ENCODE measurements at regions not wholly inside any gene's neighbourhood (a gene's known extent, or its start where the extent isn't known, plus 50 kb on each side); places are given as distances from the start of the nearest gene placed in this dataset.
A peak's percentile ranks its signal among the peaks of the same experiment; 100 is the strongest.
"Not testable (repeated sequence)": the region's sequence is repeated elsewhere in the genome, so short reads cannot be mapped to it uniquely, and the experiment has no call there.

DNA sequence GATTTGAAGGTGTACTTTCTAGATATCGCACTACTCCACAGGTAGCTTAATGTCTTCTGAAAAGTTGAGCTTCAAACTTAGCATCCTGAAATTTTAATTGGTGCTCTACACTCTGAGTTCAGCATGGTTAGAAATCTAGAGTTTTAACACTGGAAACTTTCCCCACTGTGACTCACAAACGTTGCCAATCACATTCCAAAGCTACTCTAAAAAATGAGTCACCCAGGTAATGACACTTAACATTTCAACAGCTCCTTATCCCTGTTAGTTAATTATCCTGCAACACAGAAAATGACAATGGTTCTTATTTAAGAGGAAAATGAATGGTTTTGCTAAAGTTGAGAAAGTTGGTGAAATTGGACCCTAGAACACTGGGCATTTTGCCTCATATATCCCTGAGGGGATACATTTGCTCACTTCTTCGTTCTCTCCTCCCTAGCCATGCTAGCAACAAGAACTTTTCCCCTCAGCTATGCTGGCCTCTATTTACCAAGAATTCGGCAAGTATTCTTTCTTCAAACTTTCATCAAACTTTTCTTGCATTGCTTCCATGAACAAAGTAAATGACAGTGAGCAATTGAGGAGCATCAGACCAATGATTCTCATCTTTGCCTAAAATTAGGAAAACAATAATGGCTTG is 1024.1 kb upstream of the KLHL29 start:
- intact Hi-C loops (cut with DNase I): no loop called here
- no peak for ATAC-seq (ENCODE audit: poor library complexity)
- no peak for DNase-seq

DNA sequence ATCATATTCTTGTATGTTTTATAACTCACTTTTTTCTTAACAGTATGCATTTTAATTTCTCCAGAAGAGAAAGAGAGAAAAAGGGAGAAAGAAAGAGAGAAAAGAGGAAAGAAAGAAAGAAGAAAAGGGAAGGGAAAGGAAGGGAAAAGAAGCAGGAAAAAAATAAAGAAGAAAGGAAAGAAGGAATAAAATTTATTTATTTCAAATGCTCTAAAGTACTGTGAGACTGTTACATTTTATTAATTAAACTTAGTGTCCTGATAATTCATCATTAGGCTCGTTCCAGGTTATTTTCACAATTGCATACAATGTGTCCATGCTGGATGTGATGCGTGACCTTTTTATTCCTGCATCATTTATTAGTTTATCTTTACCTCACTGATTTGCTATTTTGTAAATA is 1023.4 kb upstream of the KLHL29 start:
- ATAC-seq (ENCODE audit: poor library complexity) (no peak), DNase-seq (no peak)
- intact Hi-C loops (cut with DNase I): no loop called here

DNA sequence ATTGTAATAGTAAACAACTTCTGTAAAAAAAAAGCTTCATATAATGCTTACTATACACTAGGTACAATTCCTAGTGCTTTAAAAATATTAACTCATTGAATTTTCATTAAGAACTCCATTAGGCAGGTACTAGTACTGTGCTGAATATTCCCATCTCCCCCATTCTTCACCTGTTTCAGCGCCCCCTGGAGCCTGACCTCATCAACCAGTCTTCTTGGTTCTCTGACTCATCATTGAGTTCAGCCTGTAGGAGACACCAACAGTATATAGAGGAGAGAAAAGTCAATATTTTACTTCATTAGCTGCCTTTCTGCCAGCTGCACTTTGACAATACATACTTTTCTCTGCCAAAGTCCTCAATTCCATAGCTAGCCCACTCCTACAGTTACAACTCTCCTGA is 1009.9 kb upstream of the KLHL29 start:
- DNase-seq (no peak), ATAC-seq (ENCODE audit: poor library complexity) (no peak)
- intact Hi-C loops (cut with DNase I): no loop called here

DNA sequence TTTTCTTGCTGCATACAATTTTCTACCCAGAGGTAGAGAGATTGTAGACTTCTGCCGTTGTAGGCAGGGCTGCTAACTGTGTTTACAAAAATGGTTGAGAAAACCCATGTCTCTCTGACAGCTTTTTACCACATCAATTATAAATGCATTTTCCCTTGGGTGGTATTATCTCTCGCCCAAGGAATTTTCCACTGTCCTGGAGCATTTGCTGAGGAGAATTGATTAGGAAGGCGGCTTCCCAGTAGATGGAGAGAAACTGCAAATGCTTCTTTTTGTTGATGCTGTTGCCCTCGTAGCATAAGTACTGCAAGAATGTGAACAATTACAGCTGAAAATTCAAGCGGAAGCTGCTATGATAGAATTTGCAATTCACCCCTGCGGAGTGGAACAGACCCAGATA is 1007.7 kb upstream of the KLHL29 start:
- DNase-seq (no peak), ATAC-seq (ENCODE audit: poor library complexity) (no peak)
- intact Hi-C loops (cut with DNase I): no loop called here

DNA sequence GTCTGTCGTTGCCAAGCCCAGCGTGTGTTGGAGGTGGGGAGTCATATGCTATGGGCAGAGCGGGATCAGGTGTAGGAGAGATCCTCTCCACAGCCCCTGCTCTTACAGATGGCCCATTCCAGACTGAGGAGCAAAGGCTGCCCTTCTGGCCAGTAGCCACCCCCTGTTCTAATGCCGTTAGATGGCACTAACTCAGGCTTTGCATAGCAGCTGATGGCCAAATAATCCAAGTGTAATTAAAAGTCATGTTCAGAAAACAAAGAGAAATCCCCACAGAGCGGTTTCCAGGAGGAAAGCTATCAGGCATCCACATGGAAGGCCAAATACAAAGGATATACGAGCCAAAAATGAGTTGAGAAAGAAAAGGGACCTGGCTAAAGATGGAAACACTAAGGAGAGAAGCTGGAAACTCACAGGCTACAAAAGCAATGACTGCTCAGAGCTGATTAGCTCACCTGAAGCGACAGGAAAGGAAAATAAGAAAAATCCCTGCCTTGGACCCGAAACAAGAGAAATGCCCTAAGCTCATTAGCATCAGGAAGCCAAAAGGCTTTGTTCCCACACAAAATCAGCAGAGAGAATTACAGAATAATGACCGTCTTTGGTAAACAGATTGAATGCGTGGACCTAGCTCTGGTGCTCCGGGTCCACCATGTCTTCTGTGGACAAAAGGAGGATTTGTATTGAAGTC is 1002.4 kb upstream of the KLHL29 start:
- DNase-seq (no peak), ATAC-seq (ENCODE audit: poor library complexity) (no peak)
- intact Hi-C loops (cut with DNase I): no loop called here

DNA sequence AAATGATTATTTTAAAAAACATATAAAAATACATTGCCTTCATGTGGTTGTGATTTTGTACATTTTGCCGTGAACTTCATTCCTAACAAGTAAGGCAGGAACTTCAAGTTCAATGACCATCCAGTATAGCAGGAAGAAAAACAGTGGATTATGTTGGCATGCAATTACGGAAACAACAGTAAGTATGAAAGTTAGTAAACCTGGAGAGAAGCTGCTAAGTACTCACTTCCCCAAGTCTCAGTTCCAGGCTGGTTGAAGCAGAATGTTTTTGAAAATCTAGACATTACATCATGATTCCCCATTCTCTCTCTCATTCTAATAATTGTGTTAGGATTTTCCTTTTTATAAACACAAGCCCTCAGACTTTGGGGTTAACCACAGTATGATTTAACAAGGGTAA is 987.1 kb upstream of the KLHL29 start:
- no peak for ATAC-seq (ENCODE audit: poor library complexity)
- intact Hi-C loops (cut with DNase I): no loop called here
- DNase-seq: no peak

DNA sequence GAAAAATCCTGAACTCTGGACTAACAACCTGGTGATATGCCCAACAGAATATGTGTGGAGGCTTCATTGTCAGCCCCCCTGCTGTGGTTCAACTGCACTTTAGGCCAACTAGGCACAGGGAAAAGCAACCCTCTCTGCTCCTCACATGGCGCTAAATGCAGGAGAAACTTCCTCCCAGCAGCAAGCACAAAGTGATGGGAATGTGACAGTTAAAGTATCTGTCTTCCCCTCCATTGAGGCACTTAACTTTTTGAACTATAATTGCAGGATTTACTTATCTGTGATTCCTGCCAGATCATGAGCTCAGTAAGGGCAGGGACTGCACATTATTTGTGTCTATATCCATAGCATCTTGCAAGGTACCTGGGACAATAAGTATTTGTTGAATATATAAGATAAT is 981.2 kb upstream of the KLHL29 start:
- no peak for ATAC-seq (ENCODE audit: poor library complexity)
- intact Hi-C loops (cut with DNase I): no loop called here
- DNase-seq: no peak

DNA sequence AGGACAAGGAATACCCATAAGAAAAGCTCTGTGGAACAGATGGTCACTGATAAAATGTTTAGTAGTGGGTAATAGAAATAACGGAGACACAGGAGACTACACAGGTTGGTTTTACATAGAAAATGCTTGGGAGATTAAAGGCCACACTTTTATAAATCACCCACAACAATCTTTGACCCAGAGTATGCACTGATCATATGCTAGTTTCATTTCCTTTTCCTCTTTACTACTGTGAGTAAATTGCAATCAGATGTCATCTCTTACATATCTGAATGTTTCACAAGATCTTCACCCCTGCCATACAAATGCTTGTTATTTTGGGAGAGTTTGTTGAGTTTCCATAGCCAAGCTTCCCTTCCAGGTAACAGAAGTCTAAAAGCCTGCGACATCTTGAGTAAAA is 978.4 kb upstream of the KLHL29 start:
- no peak for ATAC-seq (ENCODE audit: poor library complexity)
- intact Hi-C loops (cut with DNase I): no loop called here
- no peak for DNase-seq

DNA sequence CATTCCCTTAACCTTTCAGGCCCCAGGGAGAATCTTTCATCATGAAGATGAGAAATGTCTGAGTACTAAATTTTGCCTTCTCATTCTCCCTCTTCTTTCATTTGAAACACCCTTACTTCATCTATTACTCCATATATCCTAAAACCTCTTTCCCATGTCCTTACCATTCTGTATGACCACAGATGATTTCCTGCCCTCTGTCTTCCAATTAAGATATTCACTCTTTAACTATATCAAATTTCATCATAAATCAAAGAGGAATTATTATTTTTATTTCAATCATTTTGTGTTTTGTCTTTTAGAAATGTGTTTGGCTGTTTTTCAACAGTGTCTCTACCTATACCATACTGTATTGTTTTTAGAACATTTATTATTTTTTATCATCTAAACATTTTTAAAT is 964.9 kb upstream of the KLHL29 start:
- DNase-seq (no peak), ATAC-seq (ENCODE audit: poor library complexity) (no peak)
- intact Hi-C loops (cut with DNase I): no loop called here

DNA sequence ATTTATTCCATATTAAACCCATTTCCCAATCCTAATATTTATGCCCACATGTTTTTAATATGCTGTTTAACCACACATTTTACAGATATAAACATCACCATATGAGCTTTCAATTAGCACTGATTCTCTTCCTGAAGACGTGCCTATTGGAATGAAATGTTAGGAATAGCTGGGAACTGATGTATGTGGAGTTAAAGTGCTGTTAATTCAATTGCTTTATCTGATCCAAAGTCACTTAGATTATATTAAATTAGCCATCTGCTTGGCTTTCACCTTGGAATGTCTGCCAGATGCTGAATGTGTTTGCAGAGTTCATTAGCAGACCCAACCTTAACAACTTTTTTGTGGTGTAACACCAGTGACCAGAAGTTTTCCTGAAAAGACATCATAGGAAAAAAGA is 942.9 kb upstream of the KLHL29 start:
- DNase-seq (no peak), ATAC-seq (ENCODE audit: poor library complexity) (no peak)

DNA sequence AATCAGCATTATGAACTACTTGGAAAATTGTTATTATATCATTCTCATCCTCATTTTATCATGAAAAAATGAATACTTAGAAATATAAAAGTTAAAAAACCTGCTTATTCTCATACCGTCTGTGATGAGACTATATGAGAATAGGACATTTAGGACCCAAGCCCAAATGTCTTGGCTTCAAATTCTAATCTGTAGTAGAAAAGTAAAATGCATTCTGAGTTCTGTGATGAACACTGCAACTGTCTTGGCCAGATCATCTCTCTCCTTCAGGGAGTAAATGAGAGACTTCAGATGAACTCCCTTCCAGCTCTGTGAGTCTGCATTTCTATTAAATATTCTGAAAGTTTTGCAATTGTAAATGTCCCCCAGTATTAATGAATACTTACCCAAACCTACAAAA is 940.7 kb upstream of the KLHL29 start:
- intact Hi-C loops (cut with DNase I): no loop called here
- DNase-seq (no peak), ATAC-seq (ENCODE audit: poor library complexity) (no peak)

More for the DNA sequence above, 942.9 kb upstream of the KLHL29 start:
- intact Hi-C loops (cut with DNase I): no loop called here

DNA sequence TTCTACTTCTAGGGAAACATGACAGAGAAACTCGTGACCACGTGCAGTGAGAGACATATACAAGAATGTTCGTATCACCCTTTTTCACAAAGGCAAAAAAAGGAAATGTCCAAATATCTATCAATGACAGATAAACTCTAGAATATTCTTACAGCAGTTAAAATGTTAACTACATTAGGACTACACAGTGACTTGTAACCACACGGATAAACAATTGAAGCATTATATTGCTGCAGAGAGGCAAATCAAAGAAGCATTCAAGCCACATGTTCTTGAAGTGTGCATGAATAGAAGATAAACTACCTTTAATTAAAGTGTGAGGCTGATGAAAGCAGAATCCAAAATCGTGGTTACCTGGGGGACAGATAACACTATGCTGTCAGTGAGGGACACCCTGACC is 935.3 kb upstream of the KLHL29 start:
- intact Hi-C loops (cut with DNase I): no loop called here
- DNase-seq (no peak), ATAC-seq (ENCODE audit: poor library complexity) (no peak)

DNA sequence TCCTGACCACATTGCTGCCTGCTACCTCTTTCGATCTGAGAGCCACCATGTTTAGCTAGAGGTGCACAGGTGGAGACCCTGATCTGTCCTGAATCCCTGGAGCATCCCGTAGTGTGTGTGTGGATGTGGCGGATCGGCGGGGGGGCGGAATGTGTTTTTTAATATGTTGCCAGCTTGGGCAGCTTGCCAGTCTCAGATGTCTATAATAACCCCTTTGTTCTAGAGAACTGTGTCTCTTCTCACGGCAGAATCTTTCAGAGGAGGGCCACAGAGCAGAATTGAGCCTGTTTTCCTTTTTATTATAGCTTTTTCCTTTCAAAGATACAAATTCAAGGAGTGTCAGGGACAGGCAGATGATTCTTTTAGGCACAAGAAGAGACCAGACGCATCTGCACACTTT is 934.1 kb upstream of the KLHL29 start:
- DNase-seq (no peak), ATAC-seq (ENCODE audit: poor library complexity) (no peak)
- intact Hi-C loops (cut with DNase I): no loop called here

DNA sequence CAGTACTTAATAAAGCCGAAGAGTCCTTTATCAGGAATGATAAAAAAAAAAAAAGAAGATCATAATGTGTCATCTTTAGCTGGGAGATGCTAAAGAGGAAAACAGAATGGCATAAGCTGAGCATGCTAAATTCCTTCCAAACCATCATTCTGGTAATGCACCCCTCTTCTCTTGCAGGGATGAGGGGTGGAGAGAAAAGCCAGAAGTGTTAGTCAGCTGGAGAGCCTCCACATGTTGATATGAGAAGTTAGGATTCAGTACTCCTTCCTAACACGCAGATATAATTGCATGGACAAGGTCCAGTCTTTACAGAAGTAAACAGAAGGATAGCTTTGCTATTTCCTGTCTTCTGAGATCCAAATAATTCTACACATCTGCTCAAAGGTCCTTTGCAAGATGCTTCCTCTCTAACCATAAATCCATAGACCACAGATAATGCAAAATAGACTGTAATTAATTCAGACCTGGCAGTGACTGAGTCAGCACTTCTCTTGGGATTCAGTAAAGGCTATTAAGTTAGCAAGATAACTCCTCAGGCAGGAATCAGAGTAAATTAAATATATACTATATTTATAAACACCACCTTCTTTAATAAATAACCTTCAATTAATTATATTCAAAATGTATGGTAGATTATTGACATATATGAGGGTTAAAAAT is 930.0 kb upstream of the KLHL29 start:
- intact Hi-C loops (cut with DNase I): no loop called here
- DNase-seq (no peak), ATAC-seq (ENCODE audit: poor library complexity) (no peak)

DNA sequence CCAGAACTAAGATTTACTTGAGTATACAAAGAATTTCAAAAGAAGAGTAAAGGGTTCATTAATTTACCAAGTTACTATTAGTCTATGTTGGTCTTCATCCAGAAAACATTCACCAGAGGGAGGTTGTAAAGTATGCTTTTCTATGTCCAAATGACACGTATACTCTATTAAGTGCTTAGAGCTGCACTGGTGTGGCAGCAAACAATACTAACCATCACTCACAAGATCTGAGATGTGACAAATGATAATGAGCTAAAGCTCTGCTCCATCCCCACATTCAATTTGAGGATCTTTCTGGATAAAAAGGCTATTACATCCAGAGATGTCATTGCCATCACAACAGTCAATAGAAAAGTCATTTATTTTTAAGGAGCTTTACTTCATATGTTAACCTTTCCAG is 926.5 kb upstream of the KLHL29 start:
- ATAC-seq (ENCODE audit: poor library complexity) (no peak), DNase-seq (no peak)
- intact Hi-C loops (cut with DNase I): no loop called here

DNA sequence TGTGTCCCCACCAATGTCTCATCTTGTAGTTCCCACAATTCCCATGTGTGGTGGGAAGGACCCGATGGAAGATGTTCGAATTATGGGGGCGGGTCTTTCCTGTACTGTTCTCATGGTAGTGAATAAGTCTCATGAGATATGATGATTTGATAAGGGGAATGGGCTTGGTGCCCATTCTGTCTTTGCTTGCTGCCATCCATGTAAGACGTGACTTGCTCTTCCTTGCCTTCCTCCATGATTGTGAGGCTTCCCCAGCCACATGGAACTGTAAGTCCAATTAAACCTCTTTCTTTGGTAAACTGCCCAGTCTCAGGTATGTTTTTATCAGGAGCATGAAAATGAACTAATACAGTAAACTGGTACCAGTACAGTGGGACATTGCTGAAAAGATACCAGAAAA is 909.9 kb upstream of the KLHL29 start:
- ATAC-seq (ENCODE audit: poor library complexity); intact Hi-C loops (cut with DNase I); DNase-seq: not testable (repeated sequence)

DNA sequence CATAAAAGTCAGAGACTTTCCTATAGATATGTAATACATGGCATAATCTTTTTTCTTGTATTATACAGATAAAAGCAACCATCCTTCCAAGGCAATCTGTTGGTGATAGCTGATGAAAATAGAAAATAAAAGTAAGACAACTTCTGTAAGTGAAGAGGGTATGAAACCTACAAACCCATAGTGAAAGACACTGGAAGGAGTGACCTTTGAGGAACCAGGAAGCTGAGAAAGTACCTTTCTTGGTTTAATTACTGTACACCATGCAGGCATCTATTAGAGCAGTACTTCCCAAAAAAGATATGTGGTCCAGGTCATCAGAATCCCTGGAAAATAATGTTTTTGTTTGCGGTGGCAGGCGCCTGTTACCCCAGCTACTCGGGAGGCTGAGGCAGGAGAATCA is 906.6 kb upstream of the KLHL29 start:
- intact Hi-C loops (cut with DNase I): no loop called here
- ATAC-seq (ENCODE audit: poor library complexity) (no peak), DNase-seq (no peak)

DNA sequence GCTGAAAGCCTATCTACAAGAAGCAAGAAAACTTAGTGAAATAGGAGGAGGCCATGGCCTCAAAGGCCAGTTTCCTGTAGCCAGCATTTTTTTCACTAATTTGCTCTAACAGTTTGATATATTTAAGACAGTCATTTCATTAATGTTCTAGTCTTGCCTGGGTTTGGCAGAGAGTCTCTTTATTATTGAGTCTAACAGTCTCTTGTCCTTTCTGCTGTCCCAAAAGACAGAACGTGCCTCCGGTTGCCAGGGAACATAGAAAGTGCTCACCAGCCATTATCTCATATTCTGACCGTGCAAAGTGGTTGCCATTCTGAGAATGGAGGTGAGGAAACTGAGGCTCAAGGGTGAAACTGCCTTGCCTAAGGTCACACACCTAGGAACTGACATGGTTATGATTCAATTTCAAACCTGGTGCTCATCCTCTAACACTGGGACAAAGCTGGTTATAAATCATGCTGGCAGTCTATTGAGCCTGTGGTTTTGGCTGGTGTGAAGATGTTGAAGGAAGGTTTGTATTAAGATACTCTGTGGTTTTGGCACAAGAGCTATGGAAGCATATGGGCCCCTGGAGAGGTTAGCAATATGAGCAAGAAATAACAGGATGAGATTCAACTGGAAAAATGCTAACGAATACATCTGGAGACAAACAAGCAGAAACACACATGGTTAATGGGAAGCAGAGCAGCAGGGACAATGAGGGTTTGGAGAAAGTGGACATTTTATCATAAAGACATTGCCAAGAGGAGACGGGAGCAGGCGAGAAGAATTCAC is 903.3 kb upstream of the KLHL29 start:
- intact Hi-C loops (cut with DNase I): no loop called here
- ATAC-seq (ENCODE audit: poor library complexity): peak; percentile 86
- peak; percentile 49 for DNase-seq

DNA sequence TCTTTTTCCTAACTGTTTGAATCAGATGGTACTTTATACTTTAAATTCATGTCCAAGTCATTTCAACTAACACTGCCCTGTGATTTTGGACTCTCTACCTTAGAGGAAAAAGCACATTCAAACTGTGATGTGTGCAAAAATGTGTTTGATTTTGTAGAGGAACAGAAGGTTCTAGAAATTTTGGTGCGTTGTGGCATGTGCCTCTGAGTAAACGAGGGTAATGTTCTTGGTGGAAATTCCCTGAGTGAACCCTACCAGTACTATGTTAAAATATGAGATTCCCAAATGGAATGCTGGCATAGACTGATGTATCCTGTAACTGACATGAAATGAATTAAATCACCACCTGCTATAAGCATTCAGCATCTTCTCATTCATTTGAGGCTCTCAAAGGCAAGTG is 901.9 kb upstream of the KLHL29 start:
- intact Hi-C loops (cut with DNase I): no loop called here
- no peak for DNase-seq
- ATAC-seq (ENCODE audit: poor library complexity): no peak

DNA sequence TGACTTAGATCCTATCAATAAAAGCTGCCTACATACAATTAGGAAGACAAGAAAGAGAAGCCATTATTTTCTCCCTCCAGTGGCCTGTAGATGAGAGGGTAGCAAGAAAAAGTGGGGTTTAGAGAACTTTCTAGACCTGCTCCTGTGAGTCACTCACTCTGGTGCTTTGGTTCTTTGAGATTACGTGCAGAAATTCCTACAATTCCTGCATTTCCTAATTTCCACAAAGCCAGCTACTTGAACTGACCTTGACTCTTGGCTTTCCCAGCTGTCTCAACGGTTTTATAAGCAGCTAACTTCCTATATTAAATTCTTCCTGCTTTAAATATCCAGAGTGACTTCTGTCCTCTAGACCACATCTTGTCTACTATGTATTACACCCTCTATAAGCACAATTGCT is 899.5 kb upstream of the KLHL29 start:
- ATAC-seq (ENCODE audit: poor library complexity) (no peak), DNase-seq (no peak)
- intact Hi-C loops (cut with DNase I): no loop called here

Data from Right ventricle myocardium superior (tissue), 1 donor.